ENCODE measurements at regions not wholly inside any gene's neighbourhood (a gene's known extent, or its start where the extent isn't known, plus 50 kb on each side); places are given as distances from the start of the nearest gene placed in this dataset.

DNA sequence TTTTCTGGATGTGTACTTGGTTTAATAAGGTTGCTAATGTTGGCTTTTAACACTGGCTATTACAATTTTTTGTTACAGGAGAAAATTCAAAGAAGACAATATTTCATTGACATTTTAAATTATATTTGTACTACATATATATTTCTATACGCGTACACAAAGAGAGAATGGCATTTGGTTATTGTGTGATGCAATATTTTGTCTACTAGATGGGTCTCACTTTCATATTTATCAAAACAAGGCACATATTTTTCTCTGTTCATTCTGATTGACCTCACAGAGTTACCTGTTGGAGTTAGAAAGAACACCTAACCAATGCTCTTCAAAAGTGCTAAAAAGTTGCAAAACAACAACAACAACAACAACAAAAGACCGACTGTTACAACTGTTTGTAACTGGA is 50.2 kb upstream of the VGLL3 start:
- DNase-seq = no peak
